ENCODE measurements at regions not wholly inside any gene's neighbourhood (a gene's known extent, or its start where the extent isn't known, plus 50 kb on each side); places are given as distances from the start of the nearest gene placed in this dataset.

DNA sequence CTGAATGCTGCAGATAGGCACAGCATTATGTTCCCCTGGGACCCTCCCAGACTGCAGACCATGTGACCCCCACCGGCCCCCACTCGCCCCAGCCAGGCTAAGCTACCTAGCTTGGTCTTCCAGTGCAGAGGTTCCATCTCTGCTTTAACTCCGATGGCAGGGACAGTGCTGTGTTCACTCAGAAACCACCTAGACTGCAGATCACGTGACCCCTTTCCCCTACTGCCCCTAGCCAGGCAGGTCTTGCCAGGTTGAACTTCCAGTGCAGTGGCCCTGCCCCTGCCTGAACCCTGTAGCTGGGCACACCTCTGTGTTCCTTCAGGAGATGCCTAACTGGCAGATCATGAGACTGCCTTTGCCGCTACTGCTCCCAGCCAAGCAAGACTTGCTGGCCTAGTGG is 1116.2 kb downstream of the FLRT2 start:
- no peak for DNase-seq (ENCODE audit: low read depth in 6 of 9, low spot score in 9 of 9)
- H3K27ac ChIP-seq (ENCODE audit: low read depth in 1 of 2, low read length in 1 of 2): no peak overlapping the region

DNA sequence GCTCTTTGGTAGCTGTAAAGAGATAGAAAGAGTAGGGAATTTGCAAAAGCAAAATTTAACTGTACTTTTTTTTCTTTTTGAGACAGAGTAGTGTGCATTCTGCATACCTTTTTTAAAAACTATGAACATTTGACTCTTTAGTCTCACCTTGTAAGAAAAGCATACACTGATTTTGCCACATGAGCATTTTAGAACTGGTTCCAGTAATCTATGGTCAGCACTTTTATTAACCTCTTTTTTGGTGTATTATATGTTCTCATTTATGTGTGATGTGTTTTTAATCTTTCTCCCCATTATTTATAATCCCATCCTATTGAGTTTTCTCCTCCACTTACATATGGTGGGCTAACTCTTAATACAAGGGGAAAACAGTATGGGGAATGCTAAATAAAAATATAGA is 1111.4 kb downstream of the FLRT2 start:
- Histone ChIP-seq H3K9me3 (ENCODE audit: control insufficient read depth in 2 of 2, insufficient read depth in 1 of 2, low read length in 1 of 2) (peaks cover 0 to 6% of the 10 kb centered on the region in 2 donors), H3K27ac (ENCODE audit: low read depth in 1 of 2, low read length in 1 of 2) (no peak overlapping the region), H3K27me3 (ENCODE audit: control insufficient read depth in 2 of 2, insufficient read depth in 1 of 2, low read length in 1 of 2) (no peaks in the 10 kb centered on the region), H3K4me1 (ENCODE audit: control insufficient read depth in 2 of 2, insufficient read depth in 2 of 2, low read length in 2 of 2) (no peaks in the 10 kb centered on the region), H3K36me3 (ENCODE audit: control insufficient read depth in 2 of 2, insufficient read depth in 2 of 2, low read length in 1 of 2) (no peaks in the 10 kb centered on the region), H3K4me3 (ENCODE audit: low read length in 2 of 2) (no peak overlapping the region)
- no peak for DNase-seq (ENCODE audit: low read depth in 6 of 9, low spot score in 9 of 9)

More for the DNA sequence above, 1116.2 kb downstream of the FLRT2 start:
- WGBS: over 99% methylated on average over 5 of the region's 5 CpGs
- Histone ChIP-seq H3K9me3 (ENCODE audit: control insufficient read depth in 2 of 2, insufficient read depth in 1 of 2, low read length in 1 of 2) (peaks cover 0 to 9% of the 10 kb centered on the region in 2 donors), H3K4me1 (ENCODE audit: control insufficient read depth in 2 of 2, insufficient read depth in 2 of 2, low read length in 2 of 2) (no peaks in the 10 kb centered on the region), H3K36me3 (ENCODE audit: control insufficient read depth in 2 of 2, insufficient read depth in 2 of 2, low read length in 1 of 2) (no peaks in the 10 kb centered on the region), H3K4me3 (ENCODE audit: low read length in 2 of 2) (no peak overlapping the region), H3K27me3 (ENCODE audit: control insufficient read depth in 2 of 2, insufficient read depth in 1 of 2, low read length in 1 of 2) (no peaks in the 10 kb centered on the region)

DNA sequence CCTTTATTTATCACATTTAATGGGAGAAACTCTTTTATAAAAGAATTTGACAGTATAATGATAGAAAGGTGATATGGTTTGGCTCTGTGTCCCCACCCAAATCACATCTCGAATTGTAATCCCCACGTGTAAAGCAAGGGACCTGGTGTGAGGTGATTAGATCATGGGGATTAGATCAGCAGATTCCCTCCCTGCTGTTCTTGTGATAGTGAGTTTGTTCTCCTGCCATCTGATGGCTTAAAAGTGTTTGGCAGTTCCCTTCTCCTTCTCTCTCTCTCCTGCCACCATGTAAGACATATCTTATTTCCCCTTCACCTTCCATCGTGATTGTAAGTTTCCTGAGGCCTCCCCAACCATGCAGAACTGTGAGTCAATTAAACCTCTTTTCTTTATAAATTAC is 1110.3 kb downstream of the FLRT2 start:
- WGBS: 91% methylated on average over 3 of the region's 3 CpGs
- no peaks in the 10 kb centered on the region for H3K9me3 ChIP-seq (ENCODE audit: control insufficient read depth in 2 of 2, insufficient read depth in 1 of 2, low read length in 1 of 2)
- no peaks in the 10 kb centered on the region for H3K4me1 ChIP-seq (ENCODE audit: control insufficient read depth in 2 of 2, insufficient read depth in 2 of 2, low read length in 2 of 2)
- H3K36me3 ChIP-seq (ENCODE audit: control insufficient read depth in 2 of 2, insufficient read depth in 2 of 2, low read length in 1 of 2): no peaks in the 10 kb centered on the region
- no peak overlapping the region for H3K27ac ChIP-seq (ENCODE audit: low read depth in 1 of 2, low read length in 1 of 2)
- no peak for DNase-seq (ENCODE audit: low read depth in 6 of 9, low spot score in 9 of 9)
- no peak overlapping the region for H3K4me3 ChIP-seq (ENCODE audit: low read length in 2 of 2)
- H3K27me3 ChIP-seq (ENCODE audit: control insufficient read depth in 2 of 2, insufficient read depth in 1 of 2, low read length in 1 of 2): no peaks in the 10 kb centered on the region

DNA sequence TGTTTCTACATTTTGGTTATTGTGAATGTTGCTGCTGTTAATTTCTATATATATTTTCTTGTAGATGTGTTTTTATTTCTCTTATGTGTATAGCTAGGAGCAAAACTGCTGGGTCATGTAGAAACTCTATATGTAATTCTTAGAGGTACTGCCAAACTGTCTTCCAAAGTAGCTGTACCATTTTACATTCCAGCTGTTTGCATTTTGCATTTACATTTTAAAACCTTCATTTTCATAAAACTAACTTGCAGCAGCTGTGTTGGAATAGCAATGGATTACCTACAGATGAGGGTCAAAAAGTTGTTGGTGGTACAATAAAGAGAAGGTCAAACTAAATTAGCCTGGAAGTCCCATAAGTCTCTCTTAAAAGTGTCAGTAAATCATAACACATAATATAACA is 1109.7 kb downstream of the FLRT2 start:
- Histone ChIP-seq H3K27ac (ENCODE audit: low read depth in 1 of 2, low read length in 1 of 2) (no peak overlapping the region), H3K4me1 (ENCODE audit: control insufficient read depth in 2 of 2, insufficient read depth in 2 of 2, low read length in 2 of 2) (no peaks in the 10 kb centered on the region), H3K27me3 (ENCODE audit: control insufficient read depth in 2 of 2, insufficient read depth in 1 of 2, low read length in 1 of 2) (no peaks in the 10 kb centered on the region), H3K36me3 (ENCODE audit: control insufficient read depth in 2 of 2, insufficient read depth in 2 of 2, low read length in 1 of 2) (no peaks in the 10 kb centered on the region), H3K9me3 (ENCODE audit: control insufficient read depth in 2 of 2, insufficient read depth in 1 of 2, low read length in 1 of 2) (no peaks in the 10 kb centered on the region), H3K4me3 (ENCODE audit: low read length in 2 of 2) (no peak overlapping the region)
- no peak for DNase-seq (ENCODE audit: low read depth in 6 of 9, low spot score in 9 of 9)

DNA sequence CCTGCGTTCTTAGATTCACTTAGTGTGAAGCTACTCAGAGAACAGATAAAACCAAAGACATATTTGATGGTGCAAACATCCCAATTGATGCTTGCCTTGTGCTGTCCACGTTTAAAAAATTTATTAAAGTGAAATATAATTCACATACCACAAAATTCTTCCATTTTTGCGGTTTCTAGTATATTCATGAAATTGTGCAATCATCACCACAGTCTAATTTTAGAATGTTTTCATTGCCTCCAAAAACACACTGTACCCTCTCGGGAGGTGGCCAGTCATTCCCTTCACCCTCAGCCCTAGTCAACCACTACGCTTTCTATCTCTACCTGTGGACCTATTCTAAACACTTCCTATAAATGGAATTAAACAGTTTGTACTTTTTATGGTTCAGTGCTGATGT is 1109.2 kb downstream of the FLRT2 start:
- WGBS: 91% methylated on average over 5 of the region's 5 CpGs
- no peaks in the 10 kb centered on the region for H3K9me3 ChIP-seq (ENCODE audit: control insufficient read depth in 2 of 2, insufficient read depth in 1 of 2, low read length in 1 of 2)
- no peaks in the 10 kb centered on the region for H3K4me1 ChIP-seq (ENCODE audit: control insufficient read depth in 2 of 2, insufficient read depth in 2 of 2, low read length in 2 of 2)
- no peak for DNase-seq (ENCODE audit: low read depth in 6 of 9, low spot score in 9 of 9)
- no peak overlapping the region for H3K27ac ChIP-seq (ENCODE audit: low read depth in 1 of 2, low read length in 1 of 2)
- no peak overlapping the region for H3K4me3 ChIP-seq (ENCODE audit: low read length in 2 of 2)
- H3K27me3 ChIP-seq (ENCODE audit: control insufficient read depth in 2 of 2, insufficient read depth in 1 of 2, low read length in 1 of 2): no peaks in the 10 kb centered on the region
- H3K36me3 ChIP-seq (ENCODE audit: control insufficient read depth in 2 of 2, insufficient read depth in 2 of 2, low read length in 1 of 2): no peaks in the 10 kb centered on the region

DNA sequence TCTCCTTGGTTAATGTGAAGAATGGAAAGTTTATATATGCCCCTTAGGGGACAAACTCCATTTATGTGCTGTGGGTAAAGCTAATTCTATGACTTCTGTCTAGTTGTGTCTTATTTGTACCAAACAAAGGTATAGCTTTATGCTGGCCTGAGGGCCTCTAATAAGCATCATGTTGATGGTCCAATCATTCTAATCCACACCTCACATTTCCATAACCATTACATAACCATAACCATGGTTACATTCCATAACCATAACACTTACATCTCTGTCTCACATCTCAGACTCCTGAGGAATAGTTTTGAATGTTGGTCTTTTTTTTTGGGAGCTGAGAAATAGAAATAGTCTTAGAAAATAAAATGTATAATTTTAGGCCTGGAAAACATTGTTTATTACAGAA is 1097.1 kb downstream of the FLRT2 start:
- no peaks in the 10 kb centered on the region for H3K4me1 ChIP-seq (ENCODE audit: control insufficient read depth in 2 of 2, insufficient read depth in 2 of 2, low read length in 2 of 2)
- H3K27ac ChIP-seq (ENCODE audit: low read depth in 1 of 2, low read length in 1 of 2): no peak overlapping the region
- H3K27me3 ChIP-seq (ENCODE audit: control insufficient read depth in 2 of 2, insufficient read depth in 1 of 2, low read length in 1 of 2): no peaks in the 10 kb centered on the region
- H3K9me3 ChIP-seq (ENCODE audit: control insufficient read depth in 2 of 2, insufficient read depth in 1 of 2, low read length in 1 of 2): no peaks in the 10 kb centered on the region
- no peak overlapping the region for H3K4me3 ChIP-seq (ENCODE audit: low read length in 2 of 2)
- no peak for DNase-seq (ENCODE audit: low read depth in 6 of 9, low spot score in 9 of 9)
- no peaks in the 10 kb centered on the region for H3K36me3 ChIP-seq (ENCODE audit: control insufficient read depth in 2 of 2, insufficient read depth in 2 of 2, low read length in 1 of 2)

DNA sequence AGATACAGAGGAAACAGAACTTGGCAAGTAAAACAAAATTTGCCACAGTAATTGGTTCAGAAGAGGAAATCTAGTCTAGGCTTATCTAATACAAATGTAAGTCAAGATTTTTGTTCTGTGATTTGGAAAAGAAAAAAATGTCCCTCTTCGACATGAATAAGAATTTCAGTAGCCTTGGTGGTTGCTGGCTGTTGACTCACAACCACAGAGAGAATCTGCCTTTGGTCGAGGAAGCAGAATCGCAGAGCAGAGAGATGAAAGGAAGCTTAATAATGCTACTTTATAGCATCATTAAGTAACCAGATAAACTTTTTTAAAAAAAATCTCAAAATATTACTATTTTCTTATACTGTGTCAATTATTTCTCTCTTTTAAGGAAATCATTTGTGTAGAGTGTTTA is 1096.6 kb downstream of the FLRT2 start:
- 82% methylated on average over 3 of the region's 3 CpGs for WGBS
- no peak for DNase-seq (ENCODE audit: low read depth in 6 of 9, low spot score in 9 of 9)
- no peaks in the 10 kb centered on the region for H3K36me3 ChIP-seq (ENCODE audit: control insufficient read depth in 2 of 2, insufficient read depth in 2 of 2, low read length in 1 of 2)
- no peaks in the 10 kb centered on the region for H3K9me3 ChIP-seq (ENCODE audit: control insufficient read depth in 2 of 2, insufficient read depth in 1 of 2, low read length in 1 of 2)
- H3K27me3 ChIP-seq (ENCODE audit: control insufficient read depth in 2 of 2, insufficient read depth in 1 of 2, low read length in 1 of 2): no peaks in the 10 kb centered on the region
- H3K27ac ChIP-seq (ENCODE audit: low read depth in 1 of 2, low read length in 1 of 2): no peak overlapping the region
- H3K4me3 ChIP-seq (ENCODE audit: low read length in 2 of 2): no peak overlapping the region
- no peaks in the 10 kb centered on the region for H3K4me1 ChIP-seq (ENCODE audit: control insufficient read depth in 2 of 2, insufficient read depth in 2 of 2, low read length in 2 of 2)

DNA sequence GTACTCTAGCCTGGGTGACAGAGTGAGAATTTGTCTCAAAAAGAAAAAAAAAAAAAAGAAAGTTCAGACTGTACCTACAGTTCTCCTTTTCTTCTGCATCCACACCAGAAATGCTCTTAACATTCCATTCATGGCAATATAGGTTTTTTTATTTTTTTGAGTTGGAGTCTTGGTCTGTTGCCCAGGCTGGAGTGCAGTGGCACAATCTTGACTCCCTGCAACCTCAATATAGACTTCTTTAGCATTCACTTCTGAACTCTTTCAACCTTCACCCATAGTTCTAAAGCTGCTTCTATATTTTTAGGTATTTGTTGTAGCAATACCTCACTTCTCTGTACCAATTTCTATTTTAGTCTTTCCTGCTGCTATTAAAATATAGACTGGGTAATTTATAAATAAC is 1095.7 kb downstream of the FLRT2 start:
- Histone ChIP-seq H3K4me1 (ENCODE audit: control insufficient read depth in 2 of 2, insufficient read depth in 2 of 2, low read length in 2 of 2) (no peaks in the 10 kb centered on the region), H3K27me3 (ENCODE audit: control insufficient read depth in 2 of 2, insufficient read depth in 1 of 2, low read length in 1 of 2) (no peaks in the 10 kb centered on the region), H3K36me3 (ENCODE audit: control insufficient read depth in 2 of 2, insufficient read depth in 2 of 2, low read length in 1 of 2) (no peaks in the 10 kb centered on the region), H3K27ac (ENCODE audit: low read depth in 1 of 2, low read length in 1 of 2) (no peak overlapping the region), H3K4me3 (ENCODE audit: low read length in 2 of 2) (no peak overlapping the region), H3K9me3 (ENCODE audit: control insufficient read depth in 2 of 2, insufficient read depth in 1 of 2, low read length in 1 of 2) (no peaks in the 10 kb centered on the region)
- DNase-seq (ENCODE audit: low read depth in 6 of 9, low spot score in 9 of 9): no peak

DNA sequence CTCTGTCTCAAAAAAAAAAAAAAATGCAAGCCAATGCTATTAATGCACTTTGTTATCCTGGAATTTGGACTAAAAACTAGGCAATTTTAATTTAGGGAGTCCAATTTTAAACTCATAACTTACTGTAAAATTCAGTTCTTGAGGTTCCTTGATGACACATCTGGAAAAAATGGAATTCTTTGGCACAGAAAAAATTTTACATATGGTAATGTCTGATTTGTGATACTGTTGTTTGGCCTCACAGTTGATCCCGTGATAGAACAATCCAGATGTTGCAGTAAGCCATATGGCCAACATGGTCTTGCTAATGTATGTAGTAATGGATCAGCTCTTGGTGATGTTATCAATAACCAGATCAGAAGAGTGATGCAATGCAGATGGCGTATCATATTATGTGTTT is 1089.8 kb downstream of the FLRT2 start:
- H3K36me3 ChIP-seq (ENCODE audit: control insufficient read depth in 2 of 2, insufficient read depth in 2 of 2, low read length in 1 of 2): no peaks in the 10 kb centered on the region
- no peaks in the 10 kb centered on the region for H3K4me1 ChIP-seq (ENCODE audit: control insufficient read depth in 2 of 2, insufficient read depth in 2 of 2, low read length in 2 of 2)
- DNase-seq (ENCODE audit: low read depth in 6 of 9, low spot score in 9 of 9): no peak
- no peaks in the 10 kb centered on the region for H3K27me3 ChIP-seq (ENCODE audit: control insufficient read depth in 2 of 2, insufficient read depth in 1 of 2, low read length in 1 of 2)
- WGBS: 70% methylated on average over 2 of the region's 2 CpGs
- no peak overlapping the region for H3K4me3 ChIP-seq (ENCODE audit: low read length in 2 of 2)
- no peaks in the 10 kb centered on the region for H3K9me3 ChIP-seq (ENCODE audit: control insufficient read depth in 2 of 2, insufficient read depth in 1 of 2, low read length in 1 of 2)
- H3K27ac ChIP-seq (ENCODE audit: low read depth in 1 of 2, low read length in 1 of 2): no peak overlapping the region

DNA sequence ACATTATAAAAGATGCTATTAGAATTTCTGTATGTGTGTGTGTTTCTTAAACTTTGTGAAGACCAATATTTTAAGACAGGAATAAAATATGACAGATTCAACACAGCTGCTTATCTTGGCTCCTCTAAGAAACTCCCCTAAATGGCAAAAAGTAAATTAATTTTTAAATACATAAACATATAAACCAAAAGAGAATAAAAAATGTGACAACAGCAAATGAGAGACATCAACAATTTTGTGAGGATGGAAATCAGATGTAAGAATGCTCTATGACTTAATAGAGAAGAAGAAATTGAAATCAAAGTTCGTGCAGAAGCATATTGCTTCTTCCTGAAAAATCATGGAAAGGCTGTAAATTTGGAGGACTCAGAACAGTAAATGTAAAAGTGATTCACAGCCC is 1083.8 kb downstream of the FLRT2 start:
- H3K4me3 ChIP-seq (ENCODE audit: low read length in 2 of 2): no peak overlapping the region
- 86% methylated on average over 1 of the region's 1 CpG for WGBS
- no peak overlapping the region for H3K27ac ChIP-seq (ENCODE audit: low read depth in 1 of 2, low read length in 1 of 2)
- H3K27me3 ChIP-seq (ENCODE audit: control insufficient read depth in 2 of 2, insufficient read depth in 1 of 2, low read length in 1 of 2): no peaks in the 10 kb centered on the region
- H3K9me3 ChIP-seq (ENCODE audit: control insufficient read depth in 2 of 2, insufficient read depth in 1 of 2, low read length in 1 of 2): no peaks in the 10 kb centered on the region
- H3K36me3 ChIP-seq (ENCODE audit: control insufficient read depth in 2 of 2, insufficient read depth in 2 of 2, low read length in 1 of 2): no peaks in the 10 kb centered on the region
- DNase-seq (ENCODE audit: low read depth in 6 of 9, low spot score in 9 of 9): no peak
- no peaks in the 10 kb centered on the region for H3K4me1 ChIP-seq (ENCODE audit: control insufficient read depth in 2 of 2, insufficient read depth in 2 of 2, low read length in 2 of 2)

Data from thymus (tissue), 11 donors.